CD4-positive, alpha-beta T cell (primary cell): ENCODE measurements at regions not wholly inside any gene's neighbourhood (a gene's known extent, or its start where the extent isn't known, plus 50 kb on each side); places are given as distances from the start of the nearest gene placed in this dataset.
"Not testable (repeated sequence)": the region's sequence is repeated elsewhere in the genome, so short reads cannot be mapped to it uniquely, and the experiment has no call there.

ENCODE experiments used
- ATAC-seq: fragments of 200-7000 bp; cut with Tn5 transposase; one replicate; pipeline ENCODE4 v1.10.0; 2022; ENCODE audit warnings: mild to moderate bottlenecking; ENCODE audit not compliant: poor library complexity
- CTCF ChIA-PET: fragments of 350-600 bp; sonication (Branson Sonifier 250); formaldehyde crosslinking; loops from one replicate; lab custom pipeline; 2021; ENCODE audit warnings: antibody characterized with exemption, inconsistent platforms; lab: Charles Lee
- POLR2A ChIA-PET: fragments of 350-600 bp; sonication (Branson Sonifier 250); formaldehyde crosslinking; loops from one replicate; lab custom pipeline; 2021; ENCODE audit warnings: antibody characterized with exemption, inconsistent platforms; lab: Charles Lee
- DNase-seq, 14 experiments: peaks; one replicate each; pipeline ENCODE4 v3.0.0-alpha.2; 2013 to 2020; ENCODE audit warnings: mixed read lengths in 2 of 14
- H3K27ac ChIP-seq, 2 donors: one replicate each; pipeline versions ENCODE4 v1.5.1 to v1.7.0; 2013; ENCODE audit warnings: low read length in 2 of 2, low read depth in 1 of 2, mild to moderate bottlenecking in 1 of 2
- H3K27me3 ChIP-seq, 2 experiments: 1 replicate in 1 of 2; 2 replicates in 1 of 2; pipeline versions ENCODE4 v1.6.1 to v1.7.0; 2013; ENCODE audit warnings: low read length in 2 of 2, control low read depth in 1 of 2, mild to moderate bottlenecking in 1 of 2, moderate library complexity in 1 of 2; ENCODE audit not compliant: insufficient read depth in 2 of 2, control insufficient read depth in 1 of 2
- H3K36me3 ChIP-seq: one replicate; pipeline ENCODE4 v1.6.1; 2013; ENCODE audit warnings: low read length, control low read depth; ENCODE audit not compliant: insufficient read depth
- H3K4me1 ChIP-seq: one replicate; pipeline ENCODE4 v1.6.1; 2013; ENCODE audit warnings: low read length, control low read depth; ENCODE audit not compliant: insufficient read depth
- H3K4me3 ChIP-seq: one replicate; pipeline ENCODE4 v1.5.1; 2013; ENCODE audit warnings: mild to moderate bottlenecking, low read length, moderate library complexity
- H3K9me3 ChIP-seq, 2 experiments: 1 replicate in 1 of 2; 2 replicates in 1 of 2; pipeline versions ENCODE4 v1.6.1 to v1.7.0; 2013; ENCODE audit warnings: low read length in 2 of 2, mild to moderate bottlenecking in 2 of 2, control low read depth in 1 of 2, moderate library complexity in 1 of 2; ENCODE audit not compliant: control insufficient read depth in 1 of 2, insufficient read depth in 1 of 2
- H3K27ac Mint-ChIP-seq: one replicate; pipeline ENCODE4 v1.8.0; 2020; ENCODE audit warnings: mixed read lengths
- H3K27me3 Mint-ChIP-seq: one replicate; pipeline ENCODE4 v1.8.0; 2021; ENCODE audit warnings: mixed read lengths
- H3K36me3 Mint-ChIP-seq: one replicate; pipeline ENCODE4 v1.8.0; 2021; ENCODE audit warnings: low read depth, mixed read lengths
- H3K4me1 Mint-ChIP-seq: one replicate; pipeline ENCODE4 v1.8.0; 2021; ENCODE audit warnings: low read depth, mixed read lengths
- H3K4me3 Mint-ChIP-seq: one replicate; pipeline ENCODE4 v1.8.0; 2020; ENCODE audit warnings: mild to moderate bottlenecking, mixed read lengths
- H3K9me3 Mint-ChIP-seq: one replicate; pipeline ENCODE4 v1.8.0; 2020; ENCODE audit warnings: mixed read lengths
- intact Hi-C, 2 experiments: fragments of 100-400 bp; cut with DNase I in 1 of 2; cut with micrococcal nuclease in 1 of 2; formaldehyde crosslinking; loops; one replicate each; pipeline versions ENCODE4 v1.15.1 to v1.9.0; 2023 to 2025; cut with DNase I, micrococcal nuclease
- TF ChIP-seq, protein P1 (sequence below): fragments of 200-600 bp; IDR thresholded peaks from one replicate; pipeline ENCODE4 v1.8.0; 2022; ENCODE audit warnings: antibody characterized with exemption, mild to moderate bottlenecking

DNA sequence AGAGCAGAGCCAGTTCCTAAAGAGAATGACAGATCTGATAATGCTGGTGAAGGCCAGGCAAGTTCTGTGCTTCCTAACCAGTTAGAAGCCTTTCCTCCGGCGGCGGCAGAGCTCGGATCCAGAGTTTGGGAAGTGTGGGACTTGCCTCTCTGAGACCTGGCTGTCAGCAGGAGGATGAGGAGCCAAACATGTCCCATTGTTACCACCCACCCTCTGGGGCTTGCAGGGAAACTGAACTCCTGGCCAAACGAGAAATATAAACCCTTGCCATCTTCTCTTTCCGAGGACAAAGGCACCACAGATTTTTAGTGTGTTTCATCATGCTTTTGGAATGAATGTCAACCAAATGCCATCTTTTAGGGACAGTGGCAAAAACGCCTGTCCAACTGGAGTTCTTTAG is 80.2 kb upstream of the SMURF2 start:
- DNase-seq (no peak), ATAC-seq (no peak)
- intact Hi-C loops = no loop called here
- Mint-ChIP-seq H3K27ac (no peak overlapping the region), H3K4me1 (peaks cover 5% of the 10 kb centered on the region), H3K36me3 (no peaks in the 10 kb centered on the region), H3K27me3 (no peaks in the 10 kb centered on the region), H3K4me3 (no peak overlapping the region), H3K9me3 (no peaks in the 10 kb centered on the region)
- CTCF ChIA-PET = no interaction called here
- no peak overlapping the region for H3K4me3 ChIP-seq
- no peaks in the 10 kb centered on the region for H3K36me3 ChIP-seq
- H3K27ac ChIP-seq = no peak overlapping the region
- H3K4me1 ChIP-seq = no peaks in the 10 kb centered on the region
- no peaks in the 10 kb centered on the region for H3K27me3 ChIP-seq
- no peaks in the 10 kb centered on the region for H3K9me3 ChIP-seq
- POLR2A ChIA-PET = no interaction called here
- TF ChIP-seq, protein P1, sequence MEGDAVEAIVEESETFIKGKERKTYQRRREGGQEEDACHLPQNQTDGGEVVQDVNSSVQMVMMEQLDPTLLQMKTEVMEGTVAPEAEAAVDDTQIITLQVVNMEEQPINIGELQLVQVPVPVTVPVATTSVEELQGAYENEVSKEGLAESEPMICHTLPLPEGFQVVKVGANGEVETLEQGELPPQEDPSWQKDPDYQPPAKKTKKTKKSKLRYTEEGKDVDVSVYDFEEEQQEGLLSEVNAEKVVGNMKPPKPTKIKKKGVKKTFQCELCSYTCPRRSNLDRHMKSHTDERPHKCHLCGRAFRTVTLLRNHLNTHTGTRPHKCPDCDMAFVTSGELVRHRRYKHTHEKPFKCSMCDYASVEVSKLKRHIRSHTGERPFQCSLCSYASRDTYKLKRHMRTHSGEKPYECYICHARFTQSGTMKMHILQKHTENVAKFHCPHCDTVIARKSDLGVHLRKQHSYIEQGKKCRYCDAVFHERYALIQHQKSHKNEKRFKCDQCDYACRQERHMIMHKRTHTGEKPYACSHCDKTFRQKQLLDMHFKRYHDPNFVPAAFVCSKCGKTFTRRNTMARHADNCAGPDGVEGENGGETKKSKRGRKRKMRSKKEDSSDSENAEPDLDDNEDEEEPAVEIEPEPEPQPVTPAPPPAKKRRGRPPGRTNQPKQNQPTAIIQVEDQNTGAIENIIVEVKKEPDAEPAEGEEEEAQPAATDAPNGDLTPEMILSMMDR = no peak

DNA sequence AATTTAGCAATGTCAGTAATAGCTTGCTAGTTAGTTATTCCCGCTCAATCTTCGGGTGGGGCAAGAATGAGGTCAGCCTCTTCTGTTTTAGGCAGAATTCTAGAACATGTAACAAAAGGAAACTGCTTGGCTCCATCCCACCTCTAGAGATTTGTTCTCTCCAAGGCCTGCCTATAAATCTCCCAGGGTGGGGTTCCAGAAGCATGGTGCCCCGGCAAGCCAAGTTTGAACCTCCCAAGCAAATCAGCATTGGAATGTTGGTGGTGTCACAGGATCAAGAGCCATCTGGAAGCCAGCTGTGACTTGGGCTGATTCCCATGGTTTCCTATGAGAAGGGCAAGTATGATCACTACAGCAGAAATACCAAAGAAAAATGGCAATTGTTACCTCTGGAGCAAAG is 79.8 kb upstream of the SMURF2 start:
- H3K4me3 Mint-ChIP-seq, H3K4me1 ChIP-seq, H3K27ac Mint-ChIP-seq, H3K36me3 Mint-ChIP-seq, H3K27me3 ChIP-seq, intact Hi-C loops, H3K9me3 ChIP-seq, ATAC-seq, CTCF ChIA-PET, H3K9me3 Mint-ChIP-seq, H3K4me1 Mint-ChIP-seq, H3K27me3 Mint-ChIP-seq, H3K27ac ChIP-seq, H3K4me3 ChIP-seq, H3K36me3 ChIP-seq, DNase-seq, POLR2A ChIA-PET: not testable (repeated sequence)

DNA sequence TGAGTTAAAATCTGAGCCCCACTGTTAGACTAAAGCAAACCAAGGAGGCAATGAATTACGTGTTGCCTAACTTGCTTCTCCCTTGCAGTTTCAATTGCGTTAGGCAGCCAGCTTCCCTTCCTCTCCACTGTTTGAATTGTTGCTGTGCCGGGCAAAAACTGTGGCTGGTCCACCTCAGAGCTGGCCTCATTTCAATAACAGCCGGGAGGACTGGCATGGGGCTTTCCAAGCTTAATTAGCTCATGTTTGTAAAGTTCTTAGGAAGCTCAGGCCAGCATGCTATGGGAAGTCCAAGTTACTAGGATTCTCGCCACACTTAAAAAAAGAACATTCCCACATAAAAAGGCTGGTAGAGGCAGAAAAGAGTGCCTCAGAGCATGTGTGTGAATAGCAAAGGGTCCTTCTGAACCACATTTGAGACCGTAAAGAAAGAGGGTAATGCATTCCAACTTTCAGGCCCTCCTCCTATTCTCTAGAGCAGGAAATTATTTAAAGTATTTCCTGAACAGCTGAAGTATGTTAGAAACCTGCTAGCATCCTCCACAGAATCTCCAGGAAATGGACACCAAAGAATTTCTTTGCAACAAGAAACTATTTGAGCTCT is 79.0 kb upstream of the SMURF2 start:
- no peaks in the 10 kb centered on the region for H3K4me1 ChIP-seq
- POLR2A ChIA-PET = no interaction called here
- intact Hi-C loops = no loop called here
- ATAC-seq = no peak
- H3K4me3 ChIP-seq = no peak overlapping the region
- Mint-ChIP-seq H3K36me3 (no peaks in the 10 kb centered on the region), H3K27ac (no peak overlapping the region), H3K4me1 (peaks cover 12% of the 10 kb centered on the region), H3K4me3 (no peak overlapping the region), H3K27me3 (no peaks in the 10 kb centered on the region), H3K9me3 (no peaks in the 10 kb centered on the region)
- no peaks in the 10 kb centered on the region for H3K9me3 ChIP-seq
- DNase-seq = no peak
- no peak overlapping the region for H3K27ac ChIP-seq
- CTCF ChIA-PET = no interaction called here
- H3K36me3 ChIP-seq = no peaks in the 10 kb centered on the region
- TF ChIP-seq, protein P1 = no peak
- H3K27me3 ChIP-seq = no peaks in the 10 kb centered on the region
